ENCODE measurements at regions not wholly inside any gene's neighbourhood (a gene's known extent, or its start where the extent isn't known, plus 50 kb on each side); places are given as distances from the start of the nearest gene placed in this dataset.

GRCh38 chr5:171582849-171583248 is 163.4 kb downstream of the FGF18 start:
- no peak for DNase-seq (ENCODE audit: low spot score)
- in situ Hi-C loops (cut with MboI; ENCODE audit: low sequenced_read_pairs, unreplicated experiment) = no loop called here

GRCh38 chr5:171585981-171586380 is 166.5 kb downstream of the FGF18 start:
- in situ Hi-C loops (cut with MboI; ENCODE audit: low sequenced_read_pairs, unreplicated experiment) = no loop called here
- TF ChIP-seq, protein P1, sequence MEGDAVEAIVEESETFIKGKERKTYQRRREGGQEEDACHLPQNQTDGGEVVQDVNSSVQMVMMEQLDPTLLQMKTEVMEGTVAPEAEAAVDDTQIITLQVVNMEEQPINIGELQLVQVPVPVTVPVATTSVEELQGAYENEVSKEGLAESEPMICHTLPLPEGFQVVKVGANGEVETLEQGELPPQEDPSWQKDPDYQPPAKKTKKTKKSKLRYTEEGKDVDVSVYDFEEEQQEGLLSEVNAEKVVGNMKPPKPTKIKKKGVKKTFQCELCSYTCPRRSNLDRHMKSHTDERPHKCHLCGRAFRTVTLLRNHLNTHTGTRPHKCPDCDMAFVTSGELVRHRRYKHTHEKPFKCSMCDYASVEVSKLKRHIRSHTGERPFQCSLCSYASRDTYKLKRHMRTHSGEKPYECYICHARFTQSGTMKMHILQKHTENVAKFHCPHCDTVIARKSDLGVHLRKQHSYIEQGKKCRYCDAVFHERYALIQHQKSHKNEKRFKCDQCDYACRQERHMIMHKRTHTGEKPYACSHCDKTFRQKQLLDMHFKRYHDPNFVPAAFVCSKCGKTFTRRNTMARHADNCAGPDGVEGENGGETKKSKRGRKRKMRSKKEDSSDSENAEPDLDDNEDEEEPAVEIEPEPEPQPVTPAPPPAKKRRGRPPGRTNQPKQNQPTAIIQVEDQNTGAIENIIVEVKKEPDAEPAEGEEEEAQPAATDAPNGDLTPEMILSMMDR (IDR thresholded peaks at IDR 0.05; ENCODE audit: borderline replicate concordance, control extremely low read depth, extremely low read depth, insufficient read depth, missing control alignments) = no peak
- no peak for DNase-seq (ENCODE audit: low spot score)

More at GRCh38 chr5:171582849-171583248, 163.4 kb downstream of the FGF18 start:
- TF ChIP-seq, protein P1 (IDR thresholded peaks at IDR 0.05; ENCODE audit: borderline replicate concordance, control extremely low read depth, extremely low read depth, insufficient read depth, missing control alignments) = no peak

GRCh38 chr5:171586436-171586835 is 167.0 kb downstream of the FGF18 start:
- no peak for DNase-seq (ENCODE audit: low spot score)
- in situ Hi-C loops (cut with MboI; ENCODE audit: low sequenced_read_pairs, unreplicated experiment) = no loop called here
- TF ChIP-seq, protein P1 (IDR thresholded peaks at IDR 0.05; ENCODE audit: borderline replicate concordance, control extremely low read depth, extremely low read depth, insufficient read depth, missing control alignments) = no peak

- in situ Hi-C loops (cut with MboI; ENCODE audit: low sequenced_read_pairs, unreplicated experiment) = no loop called here
- TF ChIP-seq, protein P1 (IDR thresholded peaks at IDR 0.05; ENCODE audit: borderline replicate concordance, control extremely low read depth, extremely low read depth, insufficient read depth, missing control alignments) = no peak
These were observed 168.6 kb downstream of the FGF18 start for GRCh38 chr5:171588046-171588445.

DNA sequence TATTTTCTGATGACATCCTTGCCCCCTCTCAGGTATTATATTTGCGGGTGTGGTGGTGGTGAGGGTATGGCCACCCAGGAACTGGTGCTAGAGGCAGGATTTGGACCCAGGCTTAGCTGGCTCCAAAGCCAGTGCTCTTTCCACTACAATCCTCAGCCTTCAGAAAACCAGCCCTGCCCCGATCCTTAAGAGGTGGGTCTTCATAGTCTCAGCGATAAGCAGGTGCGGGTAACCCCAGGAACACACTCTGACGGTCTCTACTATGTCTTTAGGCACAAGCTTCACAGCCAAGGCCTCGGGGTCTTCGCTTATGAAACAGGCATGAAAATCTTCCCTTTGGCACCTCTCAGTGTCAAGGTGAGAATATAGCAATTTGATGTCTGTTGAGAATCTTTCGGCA is 169.3 kb downstream of the FGF18 start:
- DNase-seq (ENCODE audit: low spot score) = no peak
- in situ Hi-C loops (cut with MboI; ENCODE audit: low sequenced_read_pairs, unreplicated experiment) = no loop called here
- TF ChIP-seq, protein P1 (IDR thresholded peaks at IDR 0.05; ENCODE audit: borderline replicate concordance, control extremely low read depth, extremely low read depth, insufficient read depth, missing control alignments) = no peak

More at GRCh38 chr5:171588046-171588445, 168.6 kb downstream of the FGF18 start:
- no peak for DNase-seq (ENCODE audit: low spot score)

DNA sequence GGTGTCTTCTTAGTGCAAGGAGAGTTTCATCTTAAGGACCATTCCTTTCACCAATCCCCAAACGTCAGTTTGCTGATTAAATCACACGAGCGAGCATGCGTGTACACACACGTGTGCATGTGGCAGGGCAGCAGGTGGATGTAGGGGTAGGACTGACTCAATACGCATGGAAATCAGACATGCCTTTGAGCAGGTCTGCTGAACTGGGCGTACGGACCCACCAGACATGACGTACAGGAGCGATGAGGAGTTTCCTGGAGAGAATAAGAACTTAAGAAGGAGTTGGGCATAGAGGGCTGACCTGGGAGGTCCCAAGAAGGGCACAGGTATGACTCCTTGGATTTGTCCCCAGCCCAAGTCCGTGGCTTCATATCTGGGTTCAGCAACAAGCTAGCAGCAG is 170.0 kb downstream of the FGF18 start:
- TF ChIP-seq, protein P1 (IDR thresholded peaks at IDR 0.05; ENCODE audit: borderline replicate concordance, control extremely low read depth, extremely low read depth, insufficient read depth, missing control alignments) = no peak
- in situ Hi-C loops (cut with MboI; ENCODE audit: low sequenced_read_pairs, unreplicated experiment) = no loop called here
- DNase-seq (ENCODE audit: low spot score) = no peak

- TF ChIP-seq, protein P1 (IDR thresholded peaks at IDR 0.05; ENCODE audit: borderline replicate concordance, control extremely low read depth, extremely low read depth, insufficient read depth, missing control alignments) = no peak
- no peak for DNase-seq (ENCODE audit: low spot score)
- in situ Hi-C loops (cut with MboI; ENCODE audit: low sequenced_read_pairs, unreplicated experiment) = no loop called here
These were observed 172.6 kb downstream of the FGF18 start for GRCh38 chr5:171592076-171592475.

Data from GM13976 (cell line).